ENCODE measurements at regions not wholly inside any gene's neighbourhood (a gene's known extent, or its start where the extent isn't known, plus 50 kb on each side); places are given as distances from the start of the nearest gene placed in this dataset.

DNA sequence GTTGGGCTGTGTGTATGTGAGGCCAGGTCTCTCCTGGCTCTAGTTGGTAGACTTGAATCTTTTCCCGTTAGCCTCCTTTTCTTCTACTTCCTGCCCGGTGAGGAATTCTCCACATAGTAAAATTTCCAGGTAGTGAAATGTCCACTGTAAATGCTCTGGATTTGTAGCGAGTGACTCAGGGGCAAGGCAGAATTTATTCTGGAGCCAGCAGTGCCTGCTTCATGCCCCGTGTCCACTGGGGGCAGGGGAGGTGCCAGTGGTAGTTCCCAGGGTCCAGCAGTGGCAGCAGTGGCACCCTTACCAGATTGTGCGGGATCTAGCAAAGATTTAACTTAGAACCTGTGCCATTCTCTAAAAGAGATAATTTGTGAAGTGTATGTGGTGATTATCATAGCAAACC is 74.5 kb upstream of the USP24 start:
- TF ChIP-seq, protein P1, sequence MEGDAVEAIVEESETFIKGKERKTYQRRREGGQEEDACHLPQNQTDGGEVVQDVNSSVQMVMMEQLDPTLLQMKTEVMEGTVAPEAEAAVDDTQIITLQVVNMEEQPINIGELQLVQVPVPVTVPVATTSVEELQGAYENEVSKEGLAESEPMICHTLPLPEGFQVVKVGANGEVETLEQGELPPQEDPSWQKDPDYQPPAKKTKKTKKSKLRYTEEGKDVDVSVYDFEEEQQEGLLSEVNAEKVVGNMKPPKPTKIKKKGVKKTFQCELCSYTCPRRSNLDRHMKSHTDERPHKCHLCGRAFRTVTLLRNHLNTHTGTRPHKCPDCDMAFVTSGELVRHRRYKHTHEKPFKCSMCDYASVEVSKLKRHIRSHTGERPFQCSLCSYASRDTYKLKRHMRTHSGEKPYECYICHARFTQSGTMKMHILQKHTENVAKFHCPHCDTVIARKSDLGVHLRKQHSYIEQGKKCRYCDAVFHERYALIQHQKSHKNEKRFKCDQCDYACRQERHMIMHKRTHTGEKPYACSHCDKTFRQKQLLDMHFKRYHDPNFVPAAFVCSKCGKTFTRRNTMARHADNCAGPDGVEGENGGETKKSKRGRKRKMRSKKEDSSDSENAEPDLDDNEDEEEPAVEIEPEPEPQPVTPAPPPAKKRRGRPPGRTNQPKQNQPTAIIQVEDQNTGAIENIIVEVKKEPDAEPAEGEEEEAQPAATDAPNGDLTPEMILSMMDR (IDR thresholded peaks at IDR 0.05; ENCODE audit: borderline replicate concordance, insufficient read depth, low read depth, low read length) = no peak

DNA sequence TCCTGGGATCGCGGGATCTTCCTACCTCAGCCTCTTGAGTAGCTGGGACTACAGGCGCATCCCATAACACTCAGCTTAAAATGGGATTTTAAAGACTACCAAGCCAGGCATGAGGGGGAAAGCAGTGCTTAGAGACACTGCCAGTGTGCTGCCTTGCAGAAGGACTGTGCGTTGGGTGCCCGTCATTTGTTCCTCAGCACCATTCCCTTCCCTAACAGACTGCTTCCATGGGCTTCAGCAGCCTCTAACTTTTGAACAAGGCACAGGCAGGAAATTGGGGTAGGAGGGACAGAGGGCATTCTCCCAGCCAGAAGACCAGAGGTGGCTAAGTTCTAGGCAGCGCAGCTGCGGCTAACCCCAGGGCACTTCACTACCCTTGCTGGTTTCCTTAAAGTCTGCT is 73.9 kb upstream of the USP24 start:
- TF ChIP-seq, protein P1 (IDR thresholded peaks at IDR 0.05; ENCODE audit: borderline replicate concordance, insufficient read depth, low read depth, low read length) = no peak
- H3K4me3 ChIP-seq (ENCODE audit: low read depth, low read length) = no peak overlapping the region

More for the DNA sequence above, 74.5 kb upstream of the USP24 start:
- H3K4me3 ChIP-seq (ENCODE audit: low read depth, low read length) = no peak overlapping the region

DNA sequence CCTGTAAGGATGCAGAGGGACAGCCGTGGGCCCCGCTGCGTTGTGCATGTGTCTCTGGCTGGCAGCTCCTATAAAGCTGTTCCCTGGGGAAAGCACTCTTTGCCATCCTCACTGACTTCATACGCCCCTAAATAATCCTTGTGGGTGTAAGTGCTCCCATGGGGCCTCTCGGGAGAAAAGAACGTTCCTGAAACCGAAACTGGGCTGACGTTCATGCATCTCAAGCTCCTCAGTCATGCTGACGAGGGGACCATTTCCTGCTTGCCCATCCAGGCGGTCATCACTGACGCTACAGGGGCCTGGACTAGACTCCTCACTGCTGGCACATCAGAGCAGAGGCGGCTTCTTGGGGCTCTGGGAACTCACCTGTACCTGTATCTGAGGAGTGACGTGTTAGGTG is 73.1 kb upstream of the USP24 start:
- TF ChIP-seq, protein P1 (IDR thresholded peaks at IDR 0.05; ENCODE audit: borderline replicate concordance, insufficient read depth, low read depth, low read length) = no peak
- peak overlapping the region; percentile 19 for H3K4me3 ChIP-seq (ENCODE audit: low read depth, low read length)

DNA sequence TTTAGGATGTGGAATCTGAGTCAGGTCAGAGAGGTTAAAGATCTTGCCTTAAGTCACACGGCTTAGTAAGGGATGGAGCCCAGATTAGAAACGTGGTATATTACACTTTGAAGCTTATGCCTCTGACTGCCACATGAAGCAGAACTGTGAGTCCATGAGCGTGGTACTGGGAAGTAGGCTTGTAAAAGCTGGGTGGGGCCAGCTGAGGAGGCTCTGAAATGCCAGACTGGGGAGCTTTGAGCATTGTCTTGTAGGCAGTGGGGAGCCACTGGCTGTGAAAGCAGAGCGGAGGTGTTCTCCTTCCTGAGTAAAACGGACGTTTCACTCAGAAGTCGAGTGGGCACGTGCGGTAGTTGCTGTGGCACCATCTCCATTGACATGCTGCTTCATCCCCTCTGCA is 72.6 kb upstream of the USP24 start:
- TF ChIP-seq, protein P1 (IDR thresholded peaks at IDR 0.05; ENCODE audit: borderline replicate concordance, insufficient read depth, low read depth, low read length) = no peak
- no peak overlapping the region for H3K4me3 ChIP-seq (ENCODE audit: low read depth, low read length)

DNA sequence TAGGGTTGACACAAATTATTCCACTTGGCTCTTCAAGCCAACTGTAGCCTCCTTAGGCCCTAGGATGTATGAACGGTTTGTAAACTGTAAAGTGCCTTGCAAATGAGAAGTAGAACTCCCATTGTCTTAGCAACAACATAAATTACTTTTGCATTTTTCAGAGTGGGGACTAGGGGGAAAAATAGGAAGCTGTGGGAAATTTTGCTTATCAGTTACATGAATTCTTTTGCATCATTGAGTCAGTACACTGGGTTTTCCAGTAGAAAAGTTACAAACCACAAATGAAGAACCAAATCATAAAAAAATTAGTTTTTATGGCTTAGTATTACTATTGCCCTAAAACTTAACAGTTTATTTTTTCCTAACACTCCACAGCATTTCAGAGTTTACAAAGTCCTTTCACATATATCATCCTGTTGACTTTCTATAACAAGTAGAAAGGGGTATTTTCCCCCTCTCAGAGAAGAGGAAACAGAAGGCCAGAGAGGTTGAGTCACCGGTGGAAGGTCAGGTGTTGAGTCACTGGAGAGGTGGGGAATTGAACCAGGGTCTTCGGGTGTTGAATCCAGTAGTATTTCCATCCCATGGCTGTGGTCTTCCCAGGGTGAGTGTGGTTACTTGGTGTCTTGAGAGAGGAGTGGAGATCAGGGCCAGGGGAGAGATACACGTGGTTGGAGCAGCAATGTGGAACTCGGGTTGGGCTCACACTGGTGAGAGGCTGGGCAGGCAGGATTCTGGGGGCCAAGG is 71.9 kb upstream of the USP24 start:
- H3K4me3 ChIP-seq (ENCODE audit: low read depth, low read length) = no peak overlapping the region
- TF ChIP-seq, protein P1 (IDR thresholded peaks at IDR 0.05; ENCODE audit: borderline replicate concordance, insufficient read depth, low read depth, low read length) = no peak

DNA sequence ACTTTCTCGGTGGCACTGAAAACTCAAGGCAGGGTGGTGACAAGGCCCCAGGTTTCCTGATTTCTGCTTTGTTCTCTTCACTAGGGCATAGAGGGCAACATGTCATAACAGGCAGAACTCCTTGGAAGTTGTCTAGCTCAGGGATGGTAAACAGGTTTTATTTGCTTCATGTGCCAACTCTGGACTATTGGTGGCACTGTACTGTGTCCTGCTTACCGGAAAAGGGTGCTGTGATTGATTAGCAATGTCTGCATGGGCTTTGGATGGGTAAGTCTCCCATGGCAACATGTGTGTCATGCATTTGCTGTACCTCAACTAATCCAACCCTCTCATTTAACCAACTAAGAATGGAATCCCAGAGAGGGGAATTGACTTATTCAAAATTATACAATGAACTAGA is 70.7 kb upstream of the USP24 start:
- H3K4me3 ChIP-seq (ENCODE audit: low read depth, low read length) = no peak overlapping the region
- TF ChIP-seq, protein P1 (IDR thresholded peaks at IDR 0.05; ENCODE audit: borderline replicate concordance, insufficient read depth, low read depth, low read length) = no peak

DNA sequence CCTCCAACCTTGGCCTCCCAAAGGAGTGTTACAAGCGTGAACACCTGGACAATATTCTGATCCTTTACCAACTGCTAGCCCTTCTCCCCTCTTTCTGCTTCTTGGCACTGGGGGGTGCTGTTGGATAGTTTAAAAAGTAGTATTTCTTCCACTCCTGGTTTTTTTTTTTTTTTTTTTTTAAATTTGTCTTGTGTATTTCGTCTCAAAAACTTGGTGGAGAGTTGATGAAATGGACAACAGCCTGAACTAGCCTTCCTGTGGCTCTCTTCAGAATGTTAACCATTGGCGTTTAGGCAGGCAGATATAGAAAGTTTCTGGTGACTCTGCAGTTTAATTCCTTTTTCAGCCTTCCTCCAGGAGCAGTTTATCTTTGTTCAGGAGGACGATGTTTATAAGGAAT is 69.7 kb upstream of the USP24 start:
- TF ChIP-seq, protein P1 (IDR thresholded peaks at IDR 0.05; ENCODE audit: borderline replicate concordance, insufficient read depth, low read depth, low read length) = peak; percentile 38; the same call in 1 of the 2 replicates
- H3K4me3 ChIP-seq (ENCODE audit: low read depth, low read length) = no peak overlapping the region

All from GM12875 (cell line).